Activated T-cell treated with anti-CD3 and anti-CD28 coated beads for 1 hour (primary cell): ENCODE measurements at regions not wholly inside any gene's neighbourhood (a gene's known extent, or its start where the extent isn't known, plus 50 kb on each side); places are given as distances from the start of the nearest gene placed in this dataset.
"Not testable (repeated sequence)": the region's sequence is repeated elsewhere in the genome, so short reads cannot be mapped to it uniquely, and the experiment has no call there.

Experiments
- DNase-seq: peaks from one replicate; pipeline ENCODE4 v3.0.0-alpha.2; 2020; ENCODE audit warnings: low read depth

DNA sequence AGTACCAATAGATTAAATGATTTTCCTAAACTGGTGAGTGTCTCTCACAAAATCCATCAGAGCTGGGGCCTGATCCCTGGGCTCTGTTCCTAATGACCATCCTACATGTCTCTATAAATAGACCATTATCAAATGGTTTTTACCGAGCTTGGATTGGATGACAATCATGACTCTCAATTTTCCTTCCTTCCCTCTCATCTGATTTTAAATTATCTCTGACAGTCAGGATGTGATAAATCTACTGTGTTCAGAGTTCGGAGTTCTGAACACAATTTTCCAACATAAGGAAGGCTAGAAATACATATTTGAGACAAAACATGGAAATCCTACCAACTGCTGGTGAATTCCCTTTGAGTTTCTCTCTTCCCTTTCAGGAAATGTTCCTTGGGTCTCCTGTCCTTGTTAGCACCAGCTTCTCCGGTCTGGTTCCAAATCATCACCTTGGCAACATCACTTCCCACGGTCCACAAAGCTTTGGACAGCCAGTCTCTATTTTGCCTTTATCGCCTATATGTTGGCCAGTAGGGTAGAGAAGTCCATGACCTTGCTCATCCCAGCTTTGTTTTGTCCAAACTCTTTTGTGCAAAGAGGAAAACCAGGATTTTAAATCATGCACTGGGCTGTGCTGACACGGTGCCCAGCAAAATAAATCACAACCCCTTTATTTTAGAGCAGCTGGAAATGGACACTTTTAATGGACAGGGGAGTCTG is 139.6 kb upstream of the ITGA6 start:
- DNase-seq, result no peak

DNA sequence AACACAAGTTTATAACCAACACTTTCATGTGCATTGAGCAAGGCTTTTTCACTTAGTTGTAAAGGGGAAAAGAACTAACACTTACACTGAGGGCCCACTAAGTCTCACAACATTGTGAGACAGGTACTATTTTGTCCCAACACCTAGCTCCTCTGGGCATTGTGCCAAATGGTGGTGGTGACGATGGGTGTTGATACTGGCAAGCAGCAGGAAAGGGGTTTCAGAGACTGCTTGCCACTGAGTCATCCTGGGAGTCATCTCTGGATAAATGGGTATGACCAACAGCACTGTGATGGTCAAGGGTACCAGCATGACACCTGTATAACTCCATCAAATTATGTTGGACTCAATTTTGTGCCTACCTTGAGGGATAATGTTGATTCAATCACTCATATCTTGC is 138.8 kb upstream of the ITGA6 start:
- peak; percentile 34 for DNase-seq

DNA sequence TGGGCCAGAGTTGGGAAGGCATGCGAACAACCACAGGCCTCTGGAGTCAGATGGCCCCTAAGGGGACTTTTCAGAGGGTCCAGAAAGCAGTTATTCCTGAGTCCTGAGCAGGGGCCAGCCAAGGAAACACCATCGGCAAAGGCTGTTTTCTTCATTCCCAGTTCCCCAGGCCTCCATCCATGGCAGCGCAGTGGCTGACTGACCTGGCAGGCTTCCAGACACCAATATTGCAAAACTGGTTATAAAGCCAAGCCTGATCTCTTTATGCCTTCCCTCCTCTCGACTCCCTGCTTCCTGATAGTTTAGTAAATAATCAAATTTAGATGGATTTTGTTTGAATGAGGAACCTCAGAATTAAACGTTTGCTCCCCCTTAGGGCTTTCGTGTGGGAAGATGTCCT is 133.4 kb upstream of the ITGA6 start:
- no peak for DNase-seq

DNA sequence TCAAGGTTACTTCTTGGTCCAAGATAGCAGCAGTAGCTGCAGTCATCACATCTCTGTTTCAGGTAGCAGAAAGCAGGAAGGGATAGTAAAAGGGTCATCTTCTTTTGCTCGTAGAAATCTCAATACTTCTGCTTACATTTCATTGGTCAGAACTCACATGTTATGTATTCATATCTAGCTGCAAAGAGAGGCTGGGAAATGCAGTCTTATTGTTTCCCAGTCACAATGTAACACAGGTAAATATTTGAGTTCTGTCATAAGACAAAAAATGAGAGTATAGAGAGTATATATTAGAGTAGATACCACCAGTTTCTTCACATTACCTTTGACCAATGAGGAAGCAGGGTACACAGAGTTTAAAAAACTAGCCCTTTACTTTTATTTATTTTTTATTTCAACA is 132.4 kb upstream of the ITGA6 start:
- DNase-seq, result no peak

DNA sequence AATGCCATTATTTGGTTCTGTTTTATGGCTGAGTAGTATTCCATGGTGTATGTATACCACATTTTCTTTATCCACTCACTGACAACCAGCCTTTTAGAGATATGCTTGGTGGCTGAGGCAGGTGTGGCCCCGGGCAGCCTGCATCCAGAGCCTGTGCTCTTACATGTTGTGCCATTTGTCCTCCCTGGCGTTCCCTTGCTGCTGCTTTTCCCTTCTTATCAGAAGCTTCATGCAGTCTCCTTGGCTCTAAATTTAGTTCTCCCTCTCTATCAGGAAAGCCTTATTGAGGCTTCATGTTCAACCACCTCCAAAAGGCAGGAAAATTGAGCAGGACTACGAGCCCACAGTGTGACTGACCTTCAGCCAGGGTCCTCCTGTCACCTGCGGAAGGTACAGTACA is 131.7 kb upstream of the ITGA6 start:
- no peak for DNase-seq

DNA sequence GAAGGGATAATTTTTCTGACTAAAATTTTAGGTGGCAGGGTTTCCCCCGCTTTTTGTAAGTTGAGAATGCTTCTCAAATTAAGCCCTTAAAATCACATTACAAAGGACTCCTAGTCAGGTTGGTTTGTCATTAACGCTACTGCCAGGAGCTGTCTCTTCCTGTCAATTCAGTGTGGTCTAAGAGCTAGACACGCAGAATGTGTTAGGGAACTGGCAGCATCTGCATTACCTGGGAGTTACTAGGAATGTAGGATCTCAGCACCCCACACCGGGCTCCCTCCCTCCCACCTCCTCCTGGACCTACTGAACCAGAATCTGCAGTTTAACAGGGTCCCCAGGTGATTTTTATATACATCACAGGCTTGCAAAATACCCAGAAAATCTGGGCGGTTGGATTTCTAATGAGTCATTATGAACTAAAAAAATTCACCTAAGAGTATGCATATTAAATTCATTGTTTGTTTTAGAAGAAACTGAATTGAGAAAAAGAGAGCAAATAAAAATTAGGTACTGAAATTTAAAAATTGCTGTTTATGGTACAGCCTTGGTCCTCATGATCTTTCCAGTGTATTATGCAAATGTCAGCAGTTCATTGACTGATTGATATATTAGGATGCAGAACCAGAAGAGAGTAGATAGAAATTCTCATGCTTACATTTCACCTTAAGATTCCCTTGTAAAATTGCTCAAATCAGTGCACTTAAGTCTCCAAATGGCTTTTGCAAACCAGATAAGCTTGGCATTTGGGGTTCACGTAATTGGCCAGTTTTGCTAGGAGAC is 130.9 kb upstream of the ITGA6 start:
- no peak for DNase-seq

DNA sequence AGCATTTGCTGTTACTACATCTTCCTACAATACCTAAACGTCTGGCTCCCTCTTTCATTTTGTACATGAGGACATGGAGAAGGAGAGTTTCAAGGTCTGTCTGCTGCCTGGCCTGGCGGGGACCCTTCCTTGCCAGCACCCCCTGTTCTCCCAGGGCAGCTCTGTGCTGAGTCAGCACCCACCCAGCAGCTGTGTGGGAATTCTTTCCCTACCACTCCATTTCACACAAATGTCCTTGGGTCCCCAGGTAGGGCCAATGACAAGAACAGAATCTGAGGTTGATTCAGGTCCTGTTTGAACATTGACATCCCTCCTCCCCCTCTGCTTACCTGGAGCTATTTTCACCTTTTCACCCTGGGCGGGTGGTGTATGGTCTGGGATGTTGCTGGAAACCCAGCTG is 129.9 kb upstream of the ITGA6 start:
- DNase-seq, result no peak

DNA sequence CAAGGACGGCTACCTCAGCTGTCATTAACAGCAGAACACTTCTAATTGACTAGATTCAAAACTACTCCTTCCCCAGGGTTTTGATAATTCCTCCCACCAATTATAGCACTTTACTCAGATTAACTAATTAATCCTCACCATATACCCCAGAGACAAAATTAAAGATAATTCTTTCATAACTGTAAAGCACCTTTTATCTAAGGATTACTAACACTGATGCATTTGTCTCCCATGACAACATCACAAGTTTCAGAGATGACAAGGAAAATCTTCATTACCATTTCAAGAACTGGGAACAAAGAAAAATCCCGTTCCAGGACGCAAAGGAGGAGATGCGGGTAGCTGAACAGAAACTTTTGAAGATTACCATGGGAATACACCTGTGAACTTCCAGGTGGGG is 129.4 kb upstream of the ITGA6 start:
- no peak for DNase-seq

DNA sequence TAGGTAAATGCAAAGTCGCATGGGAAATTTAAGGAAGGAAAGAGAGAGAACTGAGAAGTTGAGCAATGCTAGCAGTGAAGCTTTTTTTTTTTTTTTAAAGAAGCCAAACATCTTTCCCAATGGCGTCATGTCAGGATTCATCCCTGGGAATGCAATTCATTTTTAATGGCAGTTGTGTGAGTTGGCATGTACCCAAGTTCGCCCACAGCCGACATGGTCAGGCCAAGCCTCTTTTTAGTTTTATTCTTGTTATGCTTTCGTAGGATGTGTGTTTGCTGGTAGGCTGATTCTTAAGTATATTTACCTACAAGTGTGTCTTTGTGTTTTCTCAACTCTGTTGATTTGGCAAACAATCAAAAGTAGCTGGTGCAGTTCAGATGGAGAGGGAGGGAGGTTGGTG is 127.6 kb upstream of the ITGA6 start:
- no peak for DNase-seq

DNA sequence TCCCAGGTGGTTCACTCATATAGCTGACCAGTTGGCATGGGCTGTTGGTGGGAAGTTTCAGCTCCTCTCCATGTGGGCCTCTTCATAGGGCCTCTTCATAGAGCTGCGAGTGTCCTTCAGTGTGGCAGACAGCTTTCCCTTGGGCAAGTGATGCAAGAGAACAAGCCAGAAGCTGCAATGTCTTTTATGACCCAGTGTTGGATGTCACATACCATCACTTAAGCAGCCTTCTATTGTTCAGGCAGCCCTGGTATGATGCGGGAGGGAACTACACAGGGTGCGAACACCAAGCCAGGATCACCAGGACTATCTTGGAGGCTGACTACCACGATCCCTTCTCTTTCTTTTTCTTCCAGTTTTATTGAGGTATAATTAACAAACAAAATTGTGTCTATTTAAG is 126.5 kb upstream of the ITGA6 start:
- DNase-seq, result no peak

DNA sequence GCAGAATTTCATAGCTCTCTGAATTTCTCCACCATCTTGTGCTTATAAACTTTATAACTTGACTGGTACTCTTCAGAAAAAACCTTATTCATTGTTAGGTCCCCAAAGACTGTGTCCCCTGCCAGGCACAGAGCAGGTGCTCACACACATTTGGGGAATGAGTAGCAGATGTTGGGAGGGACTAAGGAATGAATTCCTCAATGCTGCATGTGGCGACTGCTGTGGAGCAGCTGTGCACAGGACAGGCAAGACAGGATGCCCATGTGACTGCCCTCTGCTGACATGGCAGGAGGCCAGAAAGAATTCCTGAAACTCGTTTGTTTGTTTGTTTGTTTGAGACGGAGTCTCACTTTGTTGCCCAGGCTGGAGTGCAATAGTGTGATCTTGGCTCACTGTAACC is 122.3 kb upstream of the ITGA6 start:
- no peak for DNase-seq

DNA sequence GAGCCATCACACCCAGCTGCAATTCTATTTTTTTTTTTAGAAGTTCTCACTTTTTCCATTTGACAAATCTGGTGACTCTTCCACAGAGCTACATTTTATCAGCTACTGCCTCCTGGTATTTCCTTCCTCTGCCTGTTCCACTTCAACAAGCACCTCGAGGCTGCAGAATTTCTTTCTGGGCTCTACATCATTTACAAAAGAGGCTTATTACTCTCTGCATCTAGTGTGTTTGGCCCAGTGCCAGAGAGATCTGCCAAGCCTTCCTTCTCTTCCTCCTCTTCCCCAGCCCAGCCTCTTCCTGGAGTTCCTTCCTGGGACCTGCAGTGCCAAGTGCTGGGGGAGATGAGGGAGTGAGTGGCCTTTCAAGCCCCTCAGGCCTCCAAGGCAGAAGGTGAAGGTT is 119.6 kb upstream of the ITGA6 start:
- no peak for DNase-seq

DNA sequence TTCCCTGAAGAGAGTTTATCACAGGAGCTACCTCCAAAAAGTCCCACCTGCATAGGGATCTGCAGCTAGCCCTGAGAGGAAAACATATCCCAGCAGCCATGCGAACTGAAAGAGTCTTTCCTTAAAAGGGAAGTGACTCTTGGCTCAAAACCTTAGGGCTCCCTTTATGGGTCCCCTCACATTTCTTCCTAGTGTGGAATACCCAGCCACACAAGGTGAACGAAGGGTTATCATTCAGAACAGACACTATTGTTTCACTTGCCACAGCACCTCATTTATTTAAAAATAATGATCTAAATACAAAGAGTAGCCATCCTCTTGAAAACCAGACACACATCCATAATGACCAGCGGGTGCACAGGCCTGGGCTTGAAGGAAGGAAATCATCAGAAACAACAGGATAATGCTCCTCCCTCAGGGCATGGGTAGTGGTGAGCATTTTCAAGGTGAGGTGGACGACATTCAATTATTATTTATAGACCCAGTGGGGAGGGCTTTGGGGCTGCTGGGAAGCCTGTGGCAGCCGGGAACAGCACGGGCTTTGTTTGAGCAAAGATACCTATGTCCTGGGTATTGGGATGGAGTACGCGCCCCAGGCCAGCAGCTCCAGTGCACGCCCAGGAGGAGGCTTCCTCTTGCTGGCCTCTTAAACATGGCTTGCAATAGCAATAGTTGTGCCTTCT is 119.0 kb upstream of the ITGA6 start:
- no peak for DNase-seq

DNA sequence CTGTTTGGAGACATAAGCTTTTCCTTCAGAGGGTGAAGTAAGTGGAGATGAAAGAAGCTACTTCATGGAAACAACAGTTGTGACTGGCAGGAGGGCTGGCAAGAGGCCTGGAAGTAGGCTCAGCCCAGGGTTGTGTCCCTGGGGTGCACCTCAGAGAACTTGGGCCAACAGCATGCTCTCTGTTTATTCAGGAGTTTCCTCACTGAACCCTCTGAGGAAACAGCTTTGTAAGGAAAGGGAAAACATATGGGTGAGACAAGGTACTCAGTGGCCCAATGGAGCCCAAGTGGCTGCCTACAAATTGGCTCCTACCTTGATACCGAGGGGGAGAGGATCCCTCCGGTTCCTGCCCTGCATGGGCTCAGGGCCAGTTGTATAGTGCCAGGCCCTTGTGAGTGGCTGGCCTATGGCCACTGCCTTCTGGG is 115.5 kb upstream of the ITGA6 start:
- DNase-seq, result no peak

DNA sequence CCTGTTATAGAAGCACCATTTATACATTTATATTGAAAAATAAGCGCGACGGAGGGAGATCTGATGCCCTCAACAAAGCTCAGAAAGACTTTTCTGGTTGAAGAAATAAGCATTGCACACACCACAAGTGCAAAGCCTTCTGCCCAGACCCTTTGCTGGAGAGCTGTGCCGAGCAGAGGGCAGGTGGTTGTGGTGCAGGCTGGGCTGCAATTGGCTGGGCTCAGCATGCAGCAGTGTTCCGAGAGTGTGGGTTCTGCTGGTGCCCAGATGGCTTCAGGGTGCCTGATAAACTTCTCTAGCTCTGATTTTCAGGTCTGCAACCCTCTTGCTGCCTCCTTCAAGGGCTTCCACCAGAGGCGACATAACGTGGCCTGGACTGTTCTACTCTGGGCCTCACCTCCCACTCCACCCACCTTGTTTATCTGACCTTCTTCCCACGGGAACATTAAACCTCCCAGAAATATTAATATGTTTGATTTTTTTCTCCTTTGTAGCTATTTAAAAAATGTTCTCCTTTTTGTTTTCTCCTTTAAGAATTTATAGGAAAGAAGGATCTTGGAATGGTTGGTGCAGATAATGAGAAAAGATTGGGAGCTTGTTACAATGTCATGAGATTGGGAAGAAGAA is 113.6 kb upstream of the ITGA6 start:
- DNase-seq, result no peak

DNA sequence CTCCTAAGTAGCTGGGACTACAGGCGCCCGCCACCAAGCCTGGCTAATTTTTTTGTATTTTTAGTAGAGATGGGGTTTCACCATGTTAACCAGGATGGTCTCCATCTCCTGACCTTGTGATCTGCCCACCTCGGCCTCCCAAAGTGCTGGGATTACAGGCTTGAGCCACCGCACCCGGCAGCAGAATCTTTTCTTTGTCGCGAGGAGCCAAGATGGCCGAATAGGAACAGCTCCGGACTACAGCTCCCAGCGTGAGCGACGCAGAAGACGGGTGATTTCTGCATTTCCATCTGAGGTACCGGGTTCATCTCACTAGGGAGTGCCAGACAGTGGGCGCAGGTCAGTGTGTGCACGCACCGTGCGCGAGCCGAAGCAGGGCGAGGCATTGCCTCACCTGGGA is 112.3 kb upstream of the ITGA6 start:
- not testable (repeated sequence) for DNase-seq

DNA sequence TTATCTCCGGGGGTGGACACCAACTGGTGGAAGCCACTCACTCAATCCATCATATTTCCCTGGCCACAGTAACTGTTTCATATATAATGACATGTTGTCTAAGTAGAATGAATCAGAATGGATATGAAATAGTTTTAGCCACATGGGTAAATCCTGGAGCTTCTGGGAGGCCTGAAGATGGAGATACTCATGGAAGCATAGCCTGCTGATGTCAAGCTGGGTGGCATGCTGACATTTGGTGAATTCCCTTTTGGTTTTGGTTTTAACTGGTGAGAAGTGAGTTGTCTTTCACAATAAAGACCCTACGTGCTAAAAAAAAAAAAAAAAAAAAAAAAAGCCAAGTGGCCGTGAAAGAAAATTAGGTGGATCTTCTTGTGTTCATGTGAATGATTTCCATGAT is 105.3 kb upstream of the ITGA6 start:
- no peak for DNase-seq

DNA sequence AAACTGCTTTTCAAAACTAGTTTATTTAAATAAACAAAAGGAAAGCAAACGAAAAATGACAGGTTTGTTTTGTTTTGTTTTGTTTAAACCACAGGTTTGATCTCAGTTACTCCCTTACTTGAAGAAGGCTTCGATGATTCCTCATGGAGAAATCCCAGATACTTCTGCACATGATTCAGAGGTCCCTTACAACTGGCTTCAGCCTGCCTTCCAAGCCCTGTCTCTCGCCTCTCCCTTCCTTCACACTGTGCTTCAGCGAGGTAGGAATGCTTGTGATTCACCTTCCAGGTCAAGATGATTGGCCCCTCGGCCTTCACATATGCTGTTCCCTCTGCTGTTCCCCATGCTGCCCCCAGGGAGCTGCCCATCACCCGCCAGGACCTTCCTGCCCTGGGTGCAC is 104.1 kb upstream of the ITGA6 start:
- no peak for DNase-seq

DNA sequence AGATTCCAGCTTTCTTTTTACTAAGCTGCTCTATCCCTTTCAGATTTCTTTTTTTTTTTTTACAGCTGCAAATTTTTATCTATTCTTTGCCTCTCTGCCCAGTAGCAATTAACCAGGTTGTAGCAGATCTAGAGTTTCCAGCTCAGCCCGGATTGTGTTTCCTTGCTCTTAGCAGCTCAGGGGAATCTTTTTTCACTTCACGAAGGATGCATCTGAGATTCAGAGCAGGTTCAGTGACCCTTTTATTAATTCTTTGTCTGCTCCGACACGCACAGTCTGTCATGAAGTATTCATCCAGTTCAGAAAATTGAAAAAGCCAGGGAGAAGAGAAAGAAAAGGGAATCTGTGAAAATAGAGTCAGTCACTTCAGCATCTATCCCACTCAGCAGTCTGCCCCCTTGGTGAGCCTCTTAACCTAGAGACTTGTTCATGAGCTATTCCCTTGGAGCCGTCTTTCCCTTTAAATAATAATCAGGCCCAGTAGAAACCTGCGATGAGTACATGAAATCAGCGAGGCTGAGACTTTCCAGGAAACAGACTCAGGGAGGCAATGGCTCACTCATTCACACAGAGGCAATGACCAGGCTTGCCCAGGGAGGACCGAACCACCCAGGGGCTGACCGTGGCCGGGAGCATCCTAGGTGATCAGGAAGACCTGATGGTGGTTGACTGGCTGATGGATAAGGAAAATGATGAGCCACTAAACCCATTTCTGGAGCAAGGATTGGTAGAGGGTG is 103.4 kb upstream of the ITGA6 start:
- DNase-seq, result no peak

DNA sequence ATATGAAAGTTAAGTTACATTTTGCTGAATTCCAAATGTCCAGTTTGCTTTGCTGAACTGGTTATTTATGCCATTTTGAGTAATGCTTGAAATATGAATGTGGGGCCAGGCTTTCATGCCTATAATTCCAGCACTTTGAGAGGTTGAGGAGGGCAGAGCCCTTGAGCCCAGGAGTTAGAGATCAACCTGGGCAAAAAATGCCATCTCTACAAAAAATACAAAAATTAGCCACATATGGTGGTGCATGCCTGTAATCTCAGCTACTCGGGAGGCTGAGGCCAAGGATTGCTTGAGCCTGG is 101.2 kb upstream of the ITGA6 start:
- DNase-seq, result no peak

DNA sequence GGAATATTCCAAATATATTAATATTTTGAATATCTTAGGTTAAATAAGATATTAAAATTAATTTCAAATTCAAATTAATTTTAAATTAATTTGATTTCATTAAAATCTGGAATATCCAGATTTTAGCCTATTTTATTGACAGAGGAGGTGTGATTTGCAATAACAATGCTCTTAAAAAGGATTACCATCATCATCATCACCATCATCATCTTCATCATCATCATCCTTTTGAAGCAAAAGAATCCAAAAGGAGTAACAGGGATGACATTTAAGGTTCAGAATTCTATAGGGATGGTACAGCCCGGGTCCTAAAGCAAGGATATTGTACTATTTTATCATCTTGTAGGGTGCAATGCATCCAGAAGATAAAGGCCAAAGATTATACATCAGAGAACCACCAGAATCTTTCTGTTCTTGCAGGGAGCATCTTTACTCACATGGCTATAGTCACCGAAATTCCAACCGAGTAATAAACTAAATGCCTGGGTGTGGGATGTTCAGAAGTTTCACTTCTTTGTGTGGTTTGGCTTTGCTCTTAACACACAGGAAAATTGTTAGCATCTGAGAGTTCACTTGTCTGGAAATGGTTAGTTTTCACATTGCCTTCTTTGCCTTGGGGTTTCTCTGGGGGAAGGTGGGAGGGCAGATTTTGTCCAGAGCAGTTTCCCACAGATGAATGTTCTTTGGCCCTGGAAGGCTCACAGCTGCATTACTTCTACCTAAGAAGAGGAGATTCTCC is 99.1 kb upstream of the ITGA6 start:
- no peak for DNase-seq

DNA sequence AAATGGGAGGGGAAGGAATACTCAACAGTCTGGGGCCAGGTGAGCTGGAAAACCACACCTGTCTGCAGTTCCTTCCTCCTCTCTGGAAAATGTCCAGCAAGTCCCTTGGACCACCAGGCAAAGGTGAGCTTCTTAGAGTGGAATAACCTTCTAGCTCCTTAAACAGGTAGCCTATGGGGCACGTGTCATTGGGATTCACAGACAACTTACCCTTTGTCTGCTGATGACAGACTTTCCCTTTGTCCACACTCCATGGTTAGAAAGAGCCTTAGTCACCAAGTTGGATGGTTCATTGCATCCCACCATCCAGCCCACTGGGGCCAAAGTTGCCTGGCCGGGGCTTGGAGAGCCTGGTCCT is 98.0 kb upstream of the ITGA6 start:
- no peak for DNase-seq
